ENCODE measurements at regions not wholly inside any gene's neighbourhood (a gene's known extent, or its start where the extent isn't known, plus 50 kb on each side); places are given as distances from the start of the nearest gene placed in this dataset.

- H3K4me3 Mint-ChIP-seq (ENCODE audit: low read depth), result no peak overlapping the region
- no peak for DNase-seq (ENCODE audit: low spot score)
- intact Hi-C loops (cut with micrococcal nuclease), result no loop called here
Measured at GRCh38 chr3:178260887-178261565, 275.2 kb upstream of the KCNMB2 start.

GRCh38 chr3:178263236-178263916 lies 272.9 kb upstream of the KCNMB2 start:
- Mint-ChIP-seq H3K36me3 (ENCODE audit: low read depth) (no peaks in the 10 kb centered on the region), H3K27me3 (ENCODE audit: low read depth) (no peaks in the 10 kb centered on the region), H3K4me3 (ENCODE audit: low read depth) (no peak overlapping the region), H3K4me1 (ENCODE audit: low read depth) (no peaks in the 10 kb centered on the region), H3K27ac (no peak overlapping the region), H3K9me3 (no peaks in the 10 kb centered on the region)
- no peak for DNase-seq (ENCODE audit: low spot score)
- intact Hi-C loops (cut with micrococcal nuclease), result no loop called here

More at GRCh38 chr3:178260887-178261565, 275.2 kb upstream of the KCNMB2 start:
- H3K27ac Mint-ChIP-seq, result no peak overlapping the region
- no peaks in the 10 kb centered on the region for H3K27me3 Mint-ChIP-seq (ENCODE audit: low read depth)
- H3K9me3 Mint-ChIP-seq, result no peaks in the 10 kb centered on the region
- H3K4me1 Mint-ChIP-seq (ENCODE audit: low read depth), result no peaks in the 10 kb centered on the region
- no peaks in the 10 kb centered on the region for H3K36me3 Mint-ChIP-seq (ENCODE audit: low read depth)

- Mint-ChIP-seq H3K27ac (no peak overlapping the region), H3K9me3 (no peaks in the 10 kb centered on the region), H3K36me3 (ENCODE audit: low read depth) (no peaks in the 10 kb centered on the region), H3K27me3 (ENCODE audit: low read depth) (no peaks in the 10 kb centered on the region), H3K4me3 (ENCODE audit: low read depth) (no peak overlapping the region), H3K4me1 (ENCODE audit: low read depth) (no peaks in the 10 kb centered on the region)
- no peak for DNase-seq (ENCODE audit: low spot score)
- intact Hi-C loops (cut with micrococcal nuclease), result no loop called here
Measured at GRCh38 chr3:178267158-178267844, 268.9 kb upstream of the KCNMB2 start.

GRCh38 chr3:178270838-178271237 lies 265.4 kb upstream of the KCNMB2 start:
- no peak for DNase-seq (ENCODE audit: low spot score)
- H3K27ac Mint-ChIP-seq, result no peak overlapping the region
- H3K36me3 Mint-ChIP-seq (ENCODE audit: low read depth), result no peaks in the 10 kb centered on the region
- intact Hi-C loops (cut with micrococcal nuclease), result no loop called here
- H3K9me3 Mint-ChIP-seq, result no peaks in the 10 kb centered on the region
- no peak overlapping the region for H3K4me3 Mint-ChIP-seq (ENCODE audit: low read depth)
- no peaks in the 10 kb centered on the region for H3K27me3 Mint-ChIP-seq (ENCODE audit: low read depth)
- H3K4me1 Mint-ChIP-seq (ENCODE audit: low read depth), result no peaks in the 10 kb centered on the region

- Mint-ChIP-seq H3K4me1 (ENCODE audit: low read depth) (no peaks in the 10 kb centered on the region), H3K36me3 (ENCODE audit: low read depth) (no peaks in the 10 kb centered on the region), H3K27me3 (ENCODE audit: low read depth) (no peaks in the 10 kb centered on the region), H3K27ac (no peak overlapping the region), H3K4me3 (ENCODE audit: low read depth) (no peak overlapping the region), H3K9me3 (no peaks in the 10 kb centered on the region)
- intact Hi-C loops (cut with micrococcal nuclease), result no loop called here
- DNase-seq (ENCODE audit: low spot score), result no peak
Measured at GRCh38 chr3:178271740-178272387, 264.4 kb upstream of the KCNMB2 start.

GRCh38 chr3:178272841-178273240 lies 263.4 kb upstream of the KCNMB2 start:
- Mint-ChIP-seq H3K4me3 (ENCODE audit: low read depth) (no peak overlapping the region), H3K27me3 (ENCODE audit: low read depth) (no peaks in the 10 kb centered on the region), H3K36me3 (ENCODE audit: low read depth) (no peaks in the 10 kb centered on the region), H3K27ac (no peak overlapping the region), H3K9me3 (no peaks in the 10 kb centered on the region), H3K4me1 (ENCODE audit: low read depth) (no peaks in the 10 kb centered on the region)
- no peak for DNase-seq (ENCODE audit: low spot score)
- intact Hi-C loops (cut with micrococcal nuclease), result no loop called here

- H3K27me3 Mint-ChIP-seq (ENCODE audit: low read depth), result no peaks in the 10 kb centered on the region
- no peaks in the 10 kb centered on the region for H3K36me3 Mint-ChIP-seq (ENCODE audit: low read depth)
- H3K4me1 Mint-ChIP-seq (ENCODE audit: low read depth), result no peaks in the 10 kb centered on the region
- intact Hi-C loops (cut with micrococcal nuclease), result no loop called here
- peaks cover 7% of the 10 kb centered on the region for H3K9me3 Mint-ChIP-seq
- no peak overlapping the region for H3K27ac Mint-ChIP-seq
- no peak overlapping the region for H3K4me3 Mint-ChIP-seq (ENCODE audit: low read depth)
- DNase-seq (ENCODE audit: low spot score), result no peak
Measured at GRCh38 chr3:178274711-178275110, 261.5 kb upstream of the KCNMB2 start.

- H3K4me1 Mint-ChIP-seq (ENCODE audit: low read depth), result no peaks in the 10 kb centered on the region
Measured at GRCh38 chr3:178275311-178275710, 260.9 kb upstream of the KCNMB2 start.

GRCh38 chr3:178275793-178276192 lies 260.4 kb upstream of the KCNMB2 start:
- no peaks in the 10 kb centered on the region for H3K27me3 Mint-ChIP-seq (ENCODE audit: low read depth)
- H3K4me1 Mint-ChIP-seq (ENCODE audit: low read depth), result no peaks in the 10 kb centered on the region
- no peaks in the 10 kb centered on the region for H3K36me3 Mint-ChIP-seq (ENCODE audit: low read depth)
- H3K9me3 Mint-ChIP-seq, result peaks cover 13% of the 10 kb centered on the region
- no peak overlapping the region for H3K4me3 Mint-ChIP-seq (ENCODE audit: low read depth)
- H3K27ac Mint-ChIP-seq, result no peak overlapping the region
- DNase-seq (ENCODE audit: low spot score), result no peak
- intact Hi-C loops (cut with micrococcal nuclease), result no loop called here

More at GRCh38 chr3:178275311-178275710, 260.9 kb upstream of the KCNMB2 start:
- intact Hi-C loops (cut with micrococcal nuclease), result no loop called here
- H3K36me3 Mint-ChIP-seq (ENCODE audit: low read depth), result no peaks in the 10 kb centered on the region
- H3K9me3 Mint-ChIP-seq, result peaks cover 13% of the 10 kb centered on the region
- no peak overlapping the region for H3K4me3 Mint-ChIP-seq (ENCODE audit: low read depth)
- no peak for DNase-seq (ENCODE audit: low spot score)
- H3K27ac Mint-ChIP-seq, result no peak overlapping the region
- H3K27me3 Mint-ChIP-seq (ENCODE audit: low read depth), result no peaks in the 10 kb centered on the region

- intact Hi-C loops (cut with micrococcal nuclease), result no loop called here
- Mint-ChIP-seq H3K27ac (no peak overlapping the region), H3K4me1 (ENCODE audit: low read depth) (no peaks in the 10 kb centered on the region), H3K4me3 (ENCODE audit: low read depth) (no peak overlapping the region), H3K9me3 (peaks cover 13% of the 10 kb centered on the region), H3K36me3 (ENCODE audit: low read depth) (no peaks in the 10 kb centered on the region), H3K27me3 (ENCODE audit: low read depth) (no peaks in the 10 kb centered on the region)
- DNase-seq (ENCODE audit: low spot score), result no peak
Measured at GRCh38 chr3:178277605-178278004, 258.6 kb upstream of the KCNMB2 start.

GRCh38 chr3:178283561-178283960 lies 252.7 kb upstream of the KCNMB2 start:
- no peaks in the 10 kb centered on the region for H3K4me1 Mint-ChIP-seq (ENCODE audit: low read depth)
- H3K27ac Mint-ChIP-seq, result no peak overlapping the region
- DNase-seq (ENCODE audit: low spot score), result no peak
- intact Hi-C loops (cut with micrococcal nuclease), result no loop called here
- peaks cover 13% of the 10 kb centered on the region for H3K9me3 Mint-ChIP-seq
- H3K4me3 Mint-ChIP-seq (ENCODE audit: low read depth), result no peak overlapping the region
- H3K36me3 Mint-ChIP-seq (ENCODE audit: low read depth), result no peaks in the 10 kb centered on the region
- no peaks in the 10 kb centered on the region for H3K27me3 Mint-ChIP-seq (ENCODE audit: low read depth)

GRCh38 chr3:178284181-178284580 lies 252.1 kb upstream of the KCNMB2 start:
- Mint-ChIP-seq H3K27ac (no peak overlapping the region), H3K9me3 (peaks cover 11% of the 10 kb centered on the region), H3K36me3 (ENCODE audit: low read depth) (no peaks in the 10 kb centered on the region), H3K4me3 (ENCODE audit: low read depth) (no peak overlapping the region), H3K4me1 (ENCODE audit: low read depth) (no peaks in the 10 kb centered on the region), H3K27me3 (ENCODE audit: low read depth) (no peaks in the 10 kb centered on the region)
- no peak for DNase-seq (ENCODE audit: low spot score)
- intact Hi-C loops (cut with micrococcal nuclease), result no loop called here

- Mint-ChIP-seq H3K36me3 (ENCODE audit: low read depth) (no peaks in the 10 kb centered on the region), H3K4me3 (ENCODE audit: low read depth) (no peak overlapping the region), H3K9me3 (no peaks in the 10 kb centered on the region), H3K27me3 (ENCODE audit: low read depth) (no peaks in the 10 kb centered on the region), H3K27ac (no peak overlapping the region), H3K4me1 (ENCODE audit: low read depth) (no peaks in the 10 kb centered on the region)
- DNase-seq (ENCODE audit: low spot score), result no peak
- intact Hi-C loops (cut with micrococcal nuclease), result no loop called here
Measured at GRCh38 chr3:178288074-178288473, 248.2 kb upstream of the KCNMB2 start.
